GM12878 (cell line): ENCODE measurements at regions not wholly inside any gene's neighbourhood (a gene's known extent, or its start where the extent isn't known, plus 50 kb on each side); places are given as distances from the start of the nearest gene placed in this dataset.

Experiments
- ATAC-seq: fragments of 200-7000 bp; cut with Tn5 transposase; 3 replicates; pipeline ENCODE4 v1.9.1; 2020; ENCODE audit warnings: mild to moderate bottlenecking, moderate library complexity
- BruUV-seq: library from RNA; stranded (reverse); fragments of 400-500 nt; replicated peaks from 2 replicates; lab custom pipeline; 2021; lab: Mats Ljungman, UMichigan
- CTCF ChIA-PET: fragments of 300-600 bp; sonication (Branson Sonifier 250); formaldehyde crosslinking; extraction: SDS; loops from one replicate; lab custom pipeline; 2021; ENCODE audit warnings: inconsistent platforms; lab: Yijun Ruan, JAX
- POLR2A ChIA-PET: fragments of 350-600 bp; formaldehyde crosslinking; extraction: SDS; loops from one replicate; lab custom pipeline; 2021; ENCODE audit warnings: inconsistent platforms; lab: Charles Lee
- RAD21 ChIA-PET: fragments of 300-600 bp; sonication (Branson Sonifier 250); formaldehyde crosslinking; loops from one replicate; lab custom pipeline; 2023; ENCODE audit warnings: antibody characterized with exemption; ENCODE audit not compliant: unreplicated experiment; lab: Charles Lee
- SMC1A ChIA-PET: fragments of 300-600 bp; sonication (Branson Sonifier 250); formaldehyde crosslinking; loops from one replicate; lab custom pipeline; 2023; ENCODE audit not compliant: unreplicated experiment, uncharacterized antibody; lab: Charles Lee
- DNase-seq: peaks from one replicate; pipeline ENCODE4 v3.0.0-alpha.2; 2011; ENCODE audit warnings: low read depth, low spot score
- FAIRE-seq: peaks from 3 replicates; lab custom pipeline; 2011; peaks lifted over from hg19 to GRCh38; lab: Jason Lieb, UNC
- H2AFZ ChIP-seq: 2 replicates; pipeline ENCODE4 v1.6.0; 2011; ENCODE audit warnings: low read depth, low read length, control low read depth; ENCODE audit not compliant: control insufficient read depth
- H3K27ac ChIP-seq: 2 replicates; pipeline ENCODE4 v1.5.1; 2011; ENCODE audit warnings: control low read depth; ENCODE audit not compliant: control insufficient read depth, insufficient read depth
- H3K27me3 ChIP-seq, 2 experiments: replicated peaks in 1 of 2; 2 replicates each; pipeline versions ENCODE4 v1.6.0 to v1.6.1; 2011; ENCODE audit warnings: low read length in 1 of 2; ENCODE audit not compliant: control insufficient read depth in 2 of 2, insufficient read depth in 2 of 2
- H3K36me3 ChIP-seq, 2 experiments: 2 replicates each; pipeline ENCODE4 v1.5.1; 2011; ENCODE audit warnings: low read length in 1 of 2; ENCODE audit not compliant: control insufficient read depth in 2 of 2, insufficient read depth in 2 of 2
- H3K4me1 ChIP-seq: 2 replicates; pipeline ENCODE4 v1.6.1; 2011; ENCODE audit warnings: mild to moderate bottlenecking, low read length, moderate library complexity, mixed read lengths; ENCODE audit not compliant: control insufficient read depth, insufficient read depth
- H3K4me2 ChIP-seq: 2 replicates; pipeline ENCODE4 v1.6.0; 2011; ENCODE audit warnings: control low read depth; ENCODE audit not compliant: control insufficient read depth, insufficient read depth
- H3K4me3 ChIP-seq: fragments of 200-600 bp; sonication (generic); 2 replicates; pipeline ENCODE4 v1.5.1; 2016
- H3K79me2 ChIP-seq: 2 replicates; pipeline ENCODE4 v1.6.0; 2011; ENCODE audit warnings: low read length; ENCODE audit not compliant: control insufficient read depth, insufficient read depth
- H3K9ac ChIP-seq: 2 replicates; pipeline ENCODE4 v1.8.0; 2011; ENCODE audit warnings: low read length, control low read depth, mixed read lengths; ENCODE audit not compliant: control insufficient read depth, insufficient read depth
- H3K9me3 ChIP-seq: replicated peaks from 3 replicates; pipeline ENCODE4 v1.5.1; 2011; ENCODE audit warnings: mild to moderate bottlenecking, low read length; ENCODE audit not compliant: control insufficient read depth, insufficient read depth
- H4K20me1 ChIP-seq: 2 replicates; pipeline ENCODE4 v1.6.0; 2011; ENCODE audit not compliant: control insufficient read depth, insufficient read depth
- ATF3 ChIP-seq: IDR thresholded peaks from 2 replicates; pipeline ENCODE4 v1.6.1; 2011; ENCODE audit warnings: low read depth, mild to moderate bottlenecking, low read length, moderate library complexity, borderline replicate concordance; ENCODE audit errors: extremely low read depth
- E2F4 ChIP-seq: IDR thresholded peaks from 2 replicates; pipeline ENCODE4 v1.6.1; 2012; ENCODE audit warnings: low read depth, low read length, improper control_type of control experiment
- LARP7 ChIP-seq: fragments of 450-650 bp; IDR thresholded peaks from 2 replicates; pipeline ENCODE4 v1.6.1; 2017; ENCODE audit warnings: mild to moderate bottlenecking
- NKRF ChIP-seq: fragments of 450-650 bp; conservative IDR thresholded peaks from 2 replicates; pipeline ENCODE4 v1.6.1; 2017; ENCODE audit warnings: mild to moderate bottlenecking, moderate library complexity
- SIX5 ChIP-seq: IDR thresholded peaks from 2 replicates; pipeline ENCODE4 v1.6.1; 2011; ENCODE audit warnings: mild to moderate bottlenecking, low read depth, low read length, moderate library complexity; ENCODE audit not compliant: severe bottlenecking
- SREBF2 ChIP-seq: IDR thresholded peaks from 2 replicates; pipeline ENCODE4 v1.6.1; 2012; ENCODE audit warnings: mild to moderate bottlenecking, low read length
- TCF7 ChIP-seq: IDR thresholded peaks from 2 replicates; pipeline ENCODE4 v1.6.1; 2014; ENCODE audit warnings: antibody characterized with exemption, borderline replicate concordance
- ZBTB33 ChIP-seq: fragments of 450-650 bp; IDR thresholded peaks from 2 replicates; pipeline ENCODE4 v1.6.1; 2017; ENCODE audit warnings: mild to moderate bottlenecking
- in situ Hi-C: fragments of 300-500 bp; cut with MboI; formaldehyde crosslinking; loops from 9 replicates; pipeline ENCODE4 v1.14.3; 2018; ENCODE audit warnings: mixed read lengths
- intact Hi-C: fragments of 100-400 bp; cut with micrococcal nuclease; formaldehyde crosslinking; loops from one replicate; pipeline ENCODE4 v1.14.2; 2022; ENCODE audit not compliant: unreplicated experiment
- TF ChIP-seq, protein P1 (sequence below): IDR thresholded peaks from 2 replicates; pipeline ENCODE4 v1.6.1; 2011; ENCODE audit warnings: borderline replicate concordance, low read depth, mild to moderate bottlenecking, moderate library complexity, mixed read lengths, low read length; ENCODE audit not compliant: insufficient read depth; ENCODE audit errors: extremely low read length
- TF ChIP-seq, protein P2 (sequence below): fragments of 450-650 bp; IDR thresholded peaks from 2 replicates; pipeline ENCODE4 v1.6.1; 2017; ENCODE audit warnings: low read depth, mild to moderate bottlenecking, moderate library complexity

GRCh38 chr21:16837321-16837720 lies 675.5 kb upstream of the CXADR start:
- ATAC-seq (no peak), FAIRE-seq (no peak)
- ChIA-PET POLR2A (no interaction called here), RAD21 (no interaction called here), SMC1A (no interaction called here)
- in situ Hi-C loops (no loop called here), intact Hi-C loops (no loop called here)
- H3K9me3 ChIP-seq, result no peaks in the 10 kb centered on the region
- no peak overlapping the region for H3K4me3 ChIP-seq
- no peak overlapping the region for H3K4me2 ChIP-seq
- no peaks in the 10 kb centered on the region for H3K36me3 ChIP-seq
- H4K20me1 ChIP-seq, result no peaks in the 10 kb centered on the region
- H3K79me2 ChIP-seq, result no peaks in the 10 kb centered on the region
- BruUV-seq, result no TSS peak
- H2AFZ ChIP-seq, result no peak overlapping the region
- no peak for TF ChIP-seq ZBTB33
- no peak for TF ChIP-seq NKRF
- no peak for TF ChIP-seq SIX5
- TF ChIP-seq ATF3, result no peak
- TF ChIP-seq, protein P1, sequence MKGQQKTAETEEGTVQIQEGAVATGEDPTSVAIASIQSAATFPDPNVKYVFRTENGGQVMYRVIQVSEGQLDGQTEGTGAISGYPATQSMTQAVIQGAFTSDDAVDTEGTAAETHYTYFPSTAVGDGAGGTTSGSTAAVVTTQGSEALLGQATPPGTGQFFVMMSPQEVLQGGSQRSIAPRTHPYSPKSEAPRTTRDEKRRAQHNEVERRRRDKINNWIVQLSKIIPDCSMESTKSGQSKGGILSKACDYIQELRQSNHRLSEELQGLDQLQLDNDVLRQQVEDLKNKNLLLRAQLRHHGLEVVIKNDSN, result no peak
- TF ChIP-seq E2F4, result no peak
- TF ChIP-seq SREBF2, result no peak
- TF ChIP-seq TCF7, result no peak
- TF ChIP-seq LARP7, result no peak
- TF ChIP-seq, protein P2, sequence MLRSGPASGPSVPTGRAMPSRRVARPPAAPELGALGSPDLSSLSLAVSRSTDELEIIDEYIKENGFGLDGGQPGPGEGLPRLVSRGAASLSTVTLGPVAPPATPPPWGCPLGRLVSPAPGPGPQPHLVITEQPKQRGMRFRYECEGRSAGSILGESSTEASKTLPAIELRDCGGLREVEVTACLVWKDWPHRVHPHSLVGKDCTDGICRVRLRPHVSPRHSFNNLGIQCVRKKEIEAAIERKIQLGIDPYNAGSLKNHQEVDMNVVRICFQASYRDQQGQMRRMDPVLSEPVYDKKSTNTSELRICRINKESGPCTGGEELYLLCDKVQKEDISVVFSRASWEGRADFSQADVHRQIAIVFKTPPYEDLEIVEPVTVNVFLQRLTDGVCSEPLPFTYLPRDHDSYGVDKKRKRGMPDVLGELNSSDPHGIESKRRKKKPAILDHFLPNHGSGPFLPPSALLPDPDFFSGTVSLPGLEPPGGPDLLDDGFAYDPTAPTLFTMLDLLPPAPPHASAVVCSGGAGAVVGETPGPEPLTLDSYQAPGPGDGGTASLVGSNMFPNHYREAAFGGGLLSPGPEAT, result no peak
- TF ChIP-seq, all 136 proteins: peak for 0
- CTCF ChIA-PET, result no interaction called here
- Histone ChIP-seq H3K4me1 (no peaks in the 10 kb centered on the region), H3K27ac (no peak overlapping the region), H3K9ac (no peak overlapping the region), H3K27me3 (no peaks in the 10 kb centered on the region)
- DNase-seq, result no peak
